DOHH2 (cell line): ENCODE measurements at regions not wholly inside any gene's neighbourhood (a gene's known extent, or its start where the extent isn't known, plus 50 kb on each side); places are given as distances from the start of the nearest gene placed in this dataset.
"Not testable (repeated sequence)": the region's sequence is repeated elsewhere in the genome, so short reads cannot be mapped to it uniquely, and the experiment has no call there.

Experiments used
- H3F3A ChIP-seq: fragments of 200-600 bp; sonication (generic), shearing (Covaris generic); 2 replicates; pipeline ENCODE4 v1.6.0; 2016; ENCODE audit warnings: antibody characterized with exemption, mild to moderate bottlenecking; ENCODE audit not compliant: control insufficient read depth, insufficient read depth
- H3K27ac ChIP-seq: fragments of 200-600 bp; sonication (generic); 2 replicates; pipeline ENCODE4 v1.5.1; 2014; ENCODE audit warnings: low read depth, mild to moderate bottlenecking, low read length, moderate library complexity
- H3K27me3 ChIP-seq: fragments of 200-600 bp; sonication (generic); 2 replicates; pipeline ENCODE4 v1.6.1; 2014; ENCODE audit warnings: mild to moderate bottlenecking, low read length, mixed read lengths; ENCODE audit not compliant: control insufficient read depth
- H3K36me3 ChIP-seq: fragments of 200-600 bp; sonication (generic); 2 replicates; pipeline ENCODE4 v1.6.1; 2014; ENCODE audit warnings: mild to moderate bottlenecking, low read length, moderate library complexity, mixed read lengths; ENCODE audit not compliant: control insufficient read depth
- H3K4me1 ChIP-seq: fragments of 200-600 bp; sonication (generic); 2 replicates; pipeline ENCODE4 v1.6.1; 2014; ENCODE audit warnings: mild to moderate bottlenecking, low read length, mixed read lengths; ENCODE audit not compliant: control insufficient read depth
- H3K4me2 ChIP-seq: fragments of 200-600 bp; sonication (generic); 2 replicates; pipeline ENCODE4 v1.6.0; 2014; ENCODE audit warnings: mild to moderate bottlenecking, low read length, moderate library complexity
- H3K4me3 ChIP-seq: fragments of 200-600 bp; sonication (generic); 2 replicates; pipeline ENCODE4 v1.5.1; 2014; ENCODE audit warnings: mild to moderate bottlenecking, low read length, mixed read lengths
- H3K79me2 ChIP-seq: fragments of 200-600 bp; sonication (generic); 2 replicates; pipeline ENCODE4 v1.6.1; 2014; ENCODE audit warnings: mild to moderate bottlenecking, low read length, mixed read lengths; ENCODE audit not compliant: control insufficient read depth
- H3K9me2 ChIP-seq: fragments of 200-600 bp; sonication (generic); replicated peaks from 2 replicates; pipeline ENCODE4 v1.6.1; 2014; ENCODE audit warnings: mild to moderate bottlenecking, low read length, mixed read lengths; ENCODE audit not compliant: control insufficient read depth
- H3K9me3 ChIP-seq: fragments of 200-600 bp; sonication (generic); 2 replicates; pipeline ENCODE4 v1.6.1; 2014; ENCODE audit warnings: antibody characterized with exemption, low read length, mixed read lengths; ENCODE audit not compliant: control insufficient read depth, insufficient read depth
- H4K20me1 ChIP-seq: fragments of 200-600 bp; sonication (generic); 2 replicates; pipeline ENCODE4 v1.6.0; 2014; ENCODE audit warnings: low read depth, mild to moderate bottlenecking, antibody characterized with exemption, low read length, moderate library complexity; ENCODE audit not compliant: control insufficient read depth, insufficient read depth
- CTCF ChIP-seq: fragments of 200-600 bp; sonication (generic); IDR thresholded peaks from one replicate; pipeline ENCODE4 v1.5.1; 2014; ENCODE audit warnings: antibody characterized with exemption, mild to moderate bottlenecking, low read depth, low read length; ENCODE audit not compliant: poor library complexity, severe bottlenecking
- EZH2phosphoT487 ChIP-seq: fragments of 200-600 bp; sonication (generic); IDR thresholded peaks from 2 replicates; pipeline ENCODE4 v1.6.1; 2017; ENCODE audit warnings: borderline replicate concordance, mild to moderate bottlenecking, antibody characterized with exemption, low read length, moderate library complexity, mixed read lengths

DNA sequence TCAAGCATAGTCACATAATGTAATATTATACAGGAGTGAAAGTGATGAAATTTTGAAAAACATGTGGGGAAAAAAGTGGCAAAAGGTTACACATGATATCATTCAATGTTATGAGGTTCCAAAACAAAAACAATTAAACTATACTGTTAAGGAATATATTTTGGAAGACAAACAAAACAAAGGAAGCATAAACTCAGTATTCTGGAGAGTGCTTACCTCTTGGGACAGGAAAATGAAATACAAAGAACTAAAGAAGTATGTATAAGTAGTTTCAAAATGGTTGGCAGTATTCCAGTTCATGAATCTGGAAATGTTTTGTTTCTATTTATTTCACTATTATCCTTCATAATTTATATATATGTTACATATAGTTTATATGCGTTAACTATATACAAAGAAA lies 213.5 kb downstream of the MOXD1 start:
- no peaks in the 10 kb centered on the region for H3K4me1 ChIP-seq
- H3K4me2 ChIP-seq: no peak overlapping the region
- no peaks in the 10 kb centered on the region for H3K27me3 ChIP-seq
- TF ChIP-seq EZH2phosphoT487 (no peak), CTCF (no peak)
- H3K79me2 ChIP-seq: no peaks in the 10 kb centered on the region
- H3F3A ChIP-seq: no peaks in the 10 kb centered on the region
- H3K9me2 ChIP-seq: no peaks in the 10 kb centered on the region
- no peaks in the 10 kb centered on the region for H3K9me3 ChIP-seq
- H4K20me1 ChIP-seq: no peaks in the 10 kb centered on the region
- H3K4me3 ChIP-seq: no peak overlapping the region
- no peaks in the 10 kb centered on the region for H3K36me3 ChIP-seq
- H3K27ac ChIP-seq: no peak overlapping the region

GRCh38 chr6:132184966-132185365 lies 216.3 kb downstream of the MOXD1 start:
- H3K79me2 ChIP-seq, H3K4me2 ChIP-seq, H3K9me2 ChIP-seq, H3K36me3 ChIP-seq, H3K4me3 ChIP-seq, H3K4me1 ChIP-seq, H3K9me3 ChIP-seq, H4K20me1 ChIP-seq, H3K27me3 ChIP-seq, H3K27ac ChIP-seq, H3F3A ChIP-seq: not testable (repeated sequence)

DNA sequence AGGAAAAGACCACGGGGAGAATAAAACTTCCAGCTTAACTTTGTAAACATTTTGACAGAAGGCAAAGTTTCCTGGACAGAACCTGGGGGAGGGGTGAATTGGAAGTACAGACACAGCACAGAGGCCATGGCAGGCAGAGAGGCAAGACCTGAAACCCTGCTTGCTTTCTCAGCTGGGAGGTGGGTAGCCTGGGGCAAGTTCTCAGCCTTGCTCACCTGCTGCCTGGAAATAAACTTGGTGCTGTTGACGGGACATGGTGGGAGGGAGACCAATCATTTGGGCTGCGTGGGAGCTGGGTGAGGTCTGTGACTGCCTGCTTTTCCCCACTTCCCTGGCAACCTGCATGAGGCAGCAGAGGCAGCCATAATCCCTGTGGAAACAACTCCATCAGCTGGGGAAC lies 221.3 kb downstream of the MOXD1 start:
- Histone ChIP-seq H4K20me1 (no peaks in the 10 kb centered on the region), H3K9me2 (no peaks in the 10 kb centered on the region), H3K27me3 (no peaks in the 10 kb centered on the region), H3F3A (no peaks in the 10 kb centered on the region), H3K79me2 (no peaks in the 10 kb centered on the region), H3K27ac (no peak overlapping the region), H3K4me1 (no peaks in the 10 kb centered on the region), H3K4me3 (no peak overlapping the region), H3K36me3 (no peaks in the 10 kb centered on the region), H3K9me3 (peaks cover 2% of the 10 kb centered on the region; the same call in 1 of the 2 replicates), H3K4me2 (no peak overlapping the region)
- TF ChIP-seq EZH2phosphoT487 (no peak), CTCF (no peak)

DNA sequence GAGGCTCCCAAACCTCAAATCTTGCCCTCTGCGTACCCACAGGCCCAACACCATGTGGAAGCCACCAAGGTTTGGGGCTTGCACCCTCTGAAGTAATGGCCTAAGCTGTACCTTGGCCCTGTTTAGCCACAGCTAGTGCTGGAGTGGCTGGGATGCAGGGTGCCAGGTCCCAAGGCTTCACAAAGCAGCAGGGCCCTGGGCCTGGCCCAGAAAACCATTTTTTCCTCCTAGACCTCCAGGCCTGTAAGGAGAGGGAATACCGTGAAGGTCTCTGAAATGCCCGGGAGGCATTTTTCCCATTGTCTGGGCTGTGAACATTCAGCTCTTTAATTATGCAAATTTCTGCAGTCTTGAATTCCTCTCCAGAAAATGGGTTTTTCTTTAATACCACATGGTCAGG lies 223.7 kb upstream of the CCN2 start:
- Histone ChIP-seq H3F3A (no peaks in the 10 kb centered on the region), H3K9me2 (no peaks in the 10 kb centered on the region), H3K4me3 (no peak overlapping the region), H3K4me2 (no peak overlapping the region), H3K4me1 (no peaks in the 10 kb centered on the region), H3K27me3 (no peaks in the 10 kb centered on the region), H4K20me1 (no peaks in the 10 kb centered on the region), H3K36me3 (no peaks in the 10 kb centered on the region), H3K27ac (no peak overlapping the region), H3K79me2 (no peaks in the 10 kb centered on the region), H3K9me3 (peaks cover 8% of the 10 kb centered on the region; the same call in 1 of the 2 replicates)
- TF ChIP-seq EZH2phosphoT487 (no peak), CTCF (no peak)
